NOMO-1 (cell line): ENCODE measurements at regions not wholly inside any gene's neighbourhood (a gene's known extent, or its start where the extent isn't known, plus 50 kb on each side); places are given as distances from the start of the nearest gene placed in this dataset.

ENCODE experiments used
- DNase-seq, 2 experiments: peaks; one replicate each; lab custom pipeline; 2025; ENCODE audit not compliant: unreplicated experiment in 2 of 2; lab: John Stamatoyannopoulos, UW

- no peak for DNase-seq
Measured at GRCh38 chr5:39598661-39599248, 174.0 kb upstream of the DAB2 start.

- DNase-seq = no peak
Measured at GRCh38 chr5:39588179-39588578, 163.4 kb upstream of the DAB2 start.

- peak; percentile 24 to 81 for DNase-seq
Measured at GRCh38 chr5:39587675-39588074, 162.9 kb upstream of the DAB2 start.

DNA sequence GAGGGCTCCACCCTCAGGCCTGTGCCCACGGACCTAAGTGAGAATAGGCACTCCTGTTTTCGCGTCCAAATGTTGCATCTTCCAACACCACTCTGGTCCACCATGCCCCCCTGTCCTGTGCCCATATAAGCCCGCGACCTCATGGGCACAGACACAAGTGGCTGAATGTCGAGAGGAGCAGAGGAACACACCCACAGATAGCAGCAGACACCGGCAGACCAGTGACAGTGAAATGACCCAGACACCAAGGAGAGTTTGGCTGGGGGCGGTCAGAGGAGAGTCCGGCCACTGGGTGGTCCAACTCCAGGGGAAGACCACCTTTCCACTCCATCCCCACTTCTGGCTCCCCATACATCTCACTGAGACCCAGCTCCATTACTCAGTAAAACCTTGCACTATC, 161.4 kb upstream of the DAB2 start:
- DNase-seq = no peak

- DNase-seq = no peak
Measured at GRCh38 chr5:39584927-39585326, 160.1 kb upstream of the DAB2 start.

DNA sequence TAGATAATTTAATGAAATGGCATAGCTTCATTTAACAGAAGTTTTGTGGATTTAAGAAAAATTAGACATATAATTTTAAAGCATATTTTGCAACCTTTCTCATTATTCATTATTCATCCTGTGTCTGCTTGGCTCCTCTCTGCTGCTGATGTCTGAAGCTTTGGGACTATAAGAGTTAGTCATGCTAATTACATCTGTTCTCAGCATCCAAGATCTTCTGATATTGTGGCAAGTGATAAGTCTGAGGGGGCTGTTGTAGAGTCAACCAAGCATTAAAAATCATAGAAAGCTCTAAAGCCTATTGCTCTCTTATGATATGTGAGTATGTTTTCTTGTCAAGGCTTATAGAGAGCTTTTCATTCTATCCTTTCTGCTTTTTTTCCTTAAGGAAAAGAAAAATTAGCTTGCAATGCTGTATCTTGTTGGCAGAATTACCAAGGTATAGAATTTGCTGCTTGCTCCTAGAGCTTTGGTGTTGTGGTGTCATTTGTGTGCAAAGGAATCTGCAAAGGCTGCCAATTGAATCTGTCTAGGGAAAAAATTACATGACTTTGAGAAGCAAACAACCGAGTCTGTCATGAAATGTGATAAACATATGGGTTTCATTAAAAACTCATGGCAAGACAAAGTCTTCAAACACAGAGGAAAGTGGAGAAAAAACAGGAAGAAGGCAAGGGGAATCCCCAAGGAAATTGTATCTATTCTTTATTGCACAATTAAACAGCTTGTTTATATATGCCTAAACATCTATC, 156.1 kb upstream of the DAB2 start:
- peak in 1 of 2 experiments; percentile 53 for DNase-seq

DNA sequence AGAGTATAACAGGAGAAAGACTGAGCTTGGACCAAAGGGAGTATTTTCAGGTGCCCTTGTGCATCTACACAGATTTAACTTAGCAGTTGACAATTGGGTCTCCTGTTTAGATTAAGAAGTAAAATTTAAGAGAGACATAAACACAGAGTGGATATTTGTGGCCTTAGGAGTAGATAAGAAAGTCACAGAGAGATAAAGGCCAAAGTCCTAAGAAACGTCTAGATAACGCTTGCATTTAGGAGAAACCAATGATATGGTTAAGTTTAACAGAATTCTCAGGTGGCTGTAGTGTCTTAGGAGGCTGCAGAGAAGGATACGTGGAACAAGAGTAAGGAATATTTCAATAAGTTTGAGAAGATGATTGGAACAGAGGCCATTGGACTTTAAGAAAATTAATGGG, 155.0 kb upstream of the DAB2 start:
- DNase-seq = no peak

GRCh38 chr5:39578887-39579497, 154.2 kb upstream of the DAB2 start:
- DNase-seq = peak in 1 of 2 experiments; percentile 55

DNA sequence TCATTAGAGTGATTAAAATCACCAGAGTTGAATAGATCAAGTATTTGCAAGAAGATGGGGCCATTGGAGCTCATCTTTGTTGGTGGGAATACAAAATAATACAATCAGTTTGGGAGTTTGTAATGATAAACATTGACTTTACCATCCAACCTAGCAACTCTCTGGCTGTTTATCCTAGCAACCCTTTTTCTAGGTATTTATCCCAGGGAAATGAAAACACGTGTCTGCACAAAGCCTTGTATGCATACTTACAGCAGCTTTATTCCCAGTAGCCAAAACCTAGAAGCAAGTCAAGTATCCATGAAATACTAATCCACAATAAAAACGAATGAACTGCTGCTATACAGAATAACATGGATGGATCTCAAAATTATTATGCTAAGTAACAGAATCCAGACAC, 152.7 kb upstream of the DAB2 start:
- no peak for DNase-seq

GRCh38 chr5:39570403-39571027, 145.7 kb upstream of the DAB2 start:
- DNase-seq = peak; percentile 51 to 72

GRCh38 chr5:39569857-39570256, 145.1 kb upstream of the DAB2 start:
- no peak for DNase-seq

- DNase-seq = no peak
Measured at GRCh38 chr5:39566891-39567290, 142.1 kb upstream of the DAB2 start.

- no peak for DNase-seq
Measured at GRCh38 chr5:39566029-39566428, 141.2 kb upstream of the DAB2 start.

DNA sequence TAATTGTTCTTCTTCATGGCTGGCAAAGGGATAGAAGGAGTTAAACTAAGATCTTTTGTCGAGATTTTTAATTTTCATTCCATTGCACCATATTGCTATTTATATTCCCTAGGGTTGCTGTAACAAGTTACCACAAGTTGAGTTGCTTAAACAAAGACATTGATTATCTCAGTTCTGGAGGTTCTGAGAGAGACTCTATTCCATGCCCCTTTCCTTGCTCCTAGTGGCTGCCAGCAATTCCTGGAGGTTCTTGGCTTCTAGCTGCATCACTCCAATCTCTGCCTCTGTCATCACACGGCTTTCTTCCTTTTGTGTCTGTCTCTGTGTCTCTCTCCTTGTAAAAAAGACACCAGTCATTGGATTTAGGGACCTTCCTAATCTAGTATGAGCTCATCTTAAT, 136.6 kb upstream of the DAB2 start:
- no peak for DNase-seq

- DNase-seq = no peak
Measured at GRCh38 chr5:39560726-39561125, 135.9 kb upstream of the DAB2 start.

GRCh38 chr5:39559923-39560322, 135.1 kb upstream of the DAB2 start:
- no peak for DNase-seq

DNA sequence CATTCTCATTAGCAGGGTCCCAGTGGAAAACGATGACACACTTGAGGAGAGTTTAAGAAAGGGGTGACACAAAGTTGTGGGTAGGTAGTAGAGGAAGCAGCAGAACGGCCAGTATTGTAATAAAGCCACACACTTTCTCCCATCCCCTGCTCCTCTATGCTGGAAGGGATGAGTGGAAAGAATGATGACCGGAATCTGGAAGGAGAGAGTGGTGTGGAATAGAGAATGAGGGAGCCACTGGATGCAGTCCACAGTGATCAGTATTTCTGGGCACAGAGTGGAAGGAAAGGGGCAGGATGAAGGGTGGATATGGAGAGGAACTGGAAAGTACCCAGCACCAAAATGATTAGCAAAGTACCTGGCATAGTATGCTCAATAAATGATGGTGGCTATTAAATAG, 133.8 kb upstream of the DAB2 start:
- no peak for DNase-seq

GRCh38 chr5:39555788-39556187, 131.0 kb upstream of the DAB2 start:
- peak; percentile 66 to 92 for DNase-seq

DNA sequence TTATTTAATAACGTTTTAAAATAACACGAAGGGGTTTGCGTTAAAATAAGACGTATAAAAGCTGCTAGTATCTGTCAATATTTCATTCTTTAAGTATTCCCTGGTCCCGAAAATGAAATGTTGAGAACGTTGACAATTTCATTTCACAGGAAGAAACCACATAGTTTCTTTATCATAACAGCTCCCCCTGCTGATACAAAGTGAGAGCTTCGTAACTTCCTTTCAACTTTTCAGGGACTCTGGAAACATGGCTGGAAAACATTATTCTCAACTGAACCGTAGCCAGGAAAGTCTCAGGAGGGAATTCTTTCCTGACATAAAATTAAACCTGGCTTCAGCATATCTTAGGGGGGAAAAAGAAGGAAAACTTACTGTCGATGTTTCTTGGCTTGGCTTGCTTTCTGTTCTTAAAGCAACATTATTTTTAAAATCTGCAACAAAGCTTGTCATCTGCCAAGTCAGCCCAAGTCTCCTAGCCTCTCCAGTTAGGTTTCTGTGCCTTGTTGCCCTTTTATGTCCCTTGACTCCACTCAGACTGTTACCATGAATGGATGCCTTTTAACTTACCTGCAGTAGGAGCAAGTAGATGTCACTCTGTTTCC, 122.9 kb upstream of the DAB2 start:
- DNase-seq = peak in 1 of 2 experiments; percentile 83

DNA sequence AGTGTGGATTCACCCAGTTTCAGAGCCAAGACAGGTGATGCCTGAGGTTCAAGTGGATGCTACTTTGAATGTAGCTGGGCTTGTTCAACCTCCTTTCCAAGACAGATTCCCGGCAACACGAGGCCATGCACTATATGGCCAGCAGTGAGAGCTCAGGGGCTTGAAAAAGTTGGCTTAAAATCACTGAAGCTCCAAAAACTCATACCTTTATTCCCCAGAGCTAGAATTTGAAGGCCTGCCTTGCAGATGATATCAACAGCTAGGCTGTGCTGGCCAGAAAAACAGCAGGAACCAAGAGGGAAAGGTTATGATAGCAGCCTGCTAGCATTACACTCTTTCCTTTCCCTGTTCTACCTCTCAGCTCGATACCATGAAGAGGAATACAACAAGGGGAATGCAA, 120.2 kb upstream of the DAB2 start:
- no peak for DNase-seq

- DNase-seq = peak; percentile 20 to 69
Measured at GRCh38 chr5:39543335-39543734, 118.6 kb upstream of the DAB2 start.
